Ishikawa (cell line): ENCODE measurements at regions not wholly inside any gene's neighbourhood (a gene's known extent, or its start where the extent isn't known, plus 50 kb on each side); places are given as distances from the start of the nearest gene placed in this dataset.

Experiments
- TAF1 ChIP-seq: IDR thresholded peaks from 2 replicates; pipeline ENCODE4 v1.6.1; 2012; ENCODE audit warnings: low read depth, mild to moderate bottlenecking
- YY1 ChIP-seq: IDR thresholded peaks from 2 replicates; pipeline ENCODE4 v1.6.1; 2012; ENCODE audit warnings: low read depth
- TF ChIP-seq, protein P1 (sequence below): IDR thresholded peaks from 2 replicates; pipeline ENCODE4 v1.6.1; 2012

DNA sequence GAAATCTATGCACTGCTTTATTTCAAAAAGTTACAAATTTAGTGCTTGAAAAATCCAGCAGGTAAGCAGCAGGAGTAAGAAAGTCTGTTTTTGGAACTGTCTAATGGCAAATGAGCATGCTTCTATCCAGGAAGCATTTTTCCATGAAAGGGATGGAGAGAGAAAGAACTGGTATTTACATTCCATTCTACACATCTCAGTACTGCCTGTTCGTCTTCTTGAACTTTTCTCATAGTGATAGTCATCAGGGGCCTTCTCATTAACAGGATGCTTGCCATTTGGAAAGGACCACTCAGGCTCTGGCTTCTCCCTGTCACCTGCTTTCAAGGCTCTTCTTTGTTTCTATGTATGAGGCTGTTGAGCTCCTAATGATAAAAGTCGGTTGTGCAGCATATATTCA lies 267.3 kb upstream of the IL12A start:
- TF ChIP-seq YY1 (no peak), TAF1 (no peak)
- TF ChIP-seq, protein P1, sequence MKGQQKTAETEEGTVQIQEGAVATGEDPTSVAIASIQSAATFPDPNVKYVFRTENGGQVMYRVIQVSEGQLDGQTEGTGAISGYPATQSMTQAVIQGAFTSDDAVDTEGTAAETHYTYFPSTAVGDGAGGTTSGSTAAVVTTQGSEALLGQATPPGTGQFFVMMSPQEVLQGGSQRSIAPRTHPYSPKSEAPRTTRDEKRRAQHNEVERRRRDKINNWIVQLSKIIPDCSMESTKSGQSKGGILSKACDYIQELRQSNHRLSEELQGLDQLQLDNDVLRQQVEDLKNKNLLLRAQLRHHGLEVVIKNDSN = no peak
